GM19467 (cell line): ENCODE measurements at regions not wholly inside any gene's neighbourhood (a gene's known extent, or its start where the extent isn't known, plus 50 kb on each side); places are given as distances from the start of the nearest gene placed in this dataset.
"Not testable (repeated sequence)": the region's sequence is repeated elsewhere in the genome, so short reads cannot be mapped to it uniquely, and the experiment has no call there.

ENCODE experiments used
- ATAC-seq: cut with Tn5 transposase; IDR thresholded peaks from one replicate; pipeline ENCODE4 v1.9.1; 2021; ENCODE audit warnings: mild to moderate bottlenecking, moderate library complexity; ENCODE audit not compliant: unreplicated experiment

GRCh38 chr1:104291156-104291555 lies 541.5 kb downstream of the AMY1C start:
- no peak for ATAC-seq

- ATAC-seq, result no peak
Observed at GRCh38 chr1:104294259-104294658, 544.6 kb downstream of the AMY1C start.

GRCh38 chr1:104295511-104295910 lies 545.8 kb downstream of the AMY1C start:
- no peak for ATAC-seq

DNA sequence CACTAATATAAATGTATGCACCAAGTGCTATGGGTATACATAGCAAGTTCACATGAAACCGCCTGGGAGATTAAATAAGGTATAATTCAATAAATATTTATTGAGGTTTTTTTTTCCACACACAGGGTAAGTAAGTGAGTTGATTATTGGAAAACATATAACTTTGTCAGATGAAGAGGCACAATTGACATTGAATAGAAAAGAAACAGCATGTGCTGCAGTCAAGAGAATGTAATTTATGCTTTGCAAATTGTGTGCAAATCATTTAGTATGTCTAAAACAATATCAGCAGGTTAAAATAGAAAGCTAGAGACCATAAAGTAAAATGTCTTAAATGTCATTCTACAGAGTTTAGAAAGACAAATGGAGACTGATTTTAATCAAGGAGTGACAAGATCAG lies 560.0 kb downstream of the AMY1C start:
- ATAC-seq, result no peak

DNA sequence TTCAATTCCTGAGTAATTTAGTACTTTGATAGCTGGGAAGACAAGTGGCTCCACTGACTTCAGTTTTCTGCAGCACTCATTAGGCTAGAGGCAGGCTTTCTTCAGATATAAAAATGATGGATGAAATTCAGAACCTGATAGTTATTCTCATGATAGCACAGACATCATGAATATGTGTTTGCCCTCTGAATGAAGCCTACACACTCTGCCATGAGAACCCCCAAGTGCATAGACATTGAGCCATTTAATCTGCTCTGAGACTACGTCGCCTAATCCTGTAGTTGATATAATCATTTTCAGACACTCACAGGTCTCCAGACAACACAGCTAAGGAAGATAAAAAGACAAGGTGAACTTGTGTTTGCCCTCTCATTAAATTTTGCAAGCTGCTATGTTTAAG lies 566.1 kb downstream of the AMY1C start:
- no peak for ATAC-seq

DNA sequence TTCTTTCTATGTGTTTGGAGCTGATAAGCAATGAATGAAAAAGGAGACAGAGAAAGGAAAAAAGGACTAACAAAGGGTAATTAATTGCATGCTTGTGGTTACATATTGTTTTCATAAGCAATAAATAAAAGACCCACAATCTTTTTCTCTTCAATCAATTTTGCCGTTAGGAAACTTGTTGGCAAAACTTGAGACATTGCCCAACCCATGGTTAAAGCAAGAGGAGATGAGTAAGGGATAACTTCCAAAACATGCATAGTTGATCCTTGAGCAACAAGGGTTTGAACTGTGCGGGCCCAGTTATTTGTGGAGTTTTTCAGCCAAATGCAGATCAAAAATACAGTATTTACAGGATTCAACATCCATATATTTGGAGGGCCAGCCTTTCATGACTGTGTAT lies 572.4 kb downstream of the AMY1C start:
- ATAC-seq, result no peak

- ATAC-seq, result no peak
Observed at GRCh38 chr1:104329278-104329677, 579.6 kb downstream of the AMY1C start.

- no peak for ATAC-seq
Observed at GRCh38 chr1:104331763-104332162, 582.1 kb downstream of the AMY1C start.

- ATAC-seq, result not testable (repeated sequence)
Observed at GRCh38 chr1:104337927-104338326, 588.2 kb downstream of the AMY1C start.

DNA sequence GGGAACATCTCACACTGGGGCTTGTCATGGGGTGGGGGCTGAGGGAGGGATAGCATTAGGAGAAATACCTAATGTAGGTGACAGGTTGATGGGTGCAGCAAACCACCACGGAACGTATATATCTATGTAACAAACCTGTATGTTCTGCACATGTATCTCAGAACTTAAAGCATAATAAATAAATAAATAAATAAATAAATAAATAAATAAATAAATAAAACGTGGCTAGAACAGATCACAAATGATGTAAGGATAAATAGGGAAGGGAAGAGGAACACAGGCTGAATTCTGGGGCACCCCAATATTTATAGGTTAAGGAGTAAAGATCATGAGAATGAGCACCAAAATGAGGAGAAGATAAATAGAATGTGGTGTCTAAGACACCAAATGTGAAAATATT lies 592.2 kb downstream of the AMY1C start:
- ATAC-seq, result no peak

GRCh38 chr1:104348277-104348676 lies 598.6 kb downstream of the AMY1C start:
- no peak for ATAC-seq

DNA sequence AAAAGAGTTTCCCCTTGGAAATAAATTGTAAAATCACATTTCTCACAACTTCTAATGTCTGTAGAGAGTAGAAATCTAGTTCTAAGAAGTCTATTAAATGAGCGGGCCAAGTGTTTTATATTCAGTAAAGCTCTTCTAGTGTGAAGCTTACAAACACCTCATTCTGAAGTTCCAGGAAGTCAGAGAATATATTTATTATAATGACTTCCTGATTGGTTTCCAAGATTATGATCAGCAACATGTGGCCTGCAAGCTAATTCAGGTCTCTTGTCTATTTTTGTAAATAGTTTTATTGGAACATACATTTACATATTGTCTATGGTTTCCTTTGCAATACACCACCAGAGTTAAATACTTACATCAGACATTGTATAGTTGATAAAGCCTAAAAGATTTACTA lies 603.9 kb downstream of the AMY1C start:
- no peak for ATAC-seq

- no peak for ATAC-seq
Observed at GRCh38 chr1:104358086-104358485, 608.4 kb downstream of the AMY1C start.

DNA sequence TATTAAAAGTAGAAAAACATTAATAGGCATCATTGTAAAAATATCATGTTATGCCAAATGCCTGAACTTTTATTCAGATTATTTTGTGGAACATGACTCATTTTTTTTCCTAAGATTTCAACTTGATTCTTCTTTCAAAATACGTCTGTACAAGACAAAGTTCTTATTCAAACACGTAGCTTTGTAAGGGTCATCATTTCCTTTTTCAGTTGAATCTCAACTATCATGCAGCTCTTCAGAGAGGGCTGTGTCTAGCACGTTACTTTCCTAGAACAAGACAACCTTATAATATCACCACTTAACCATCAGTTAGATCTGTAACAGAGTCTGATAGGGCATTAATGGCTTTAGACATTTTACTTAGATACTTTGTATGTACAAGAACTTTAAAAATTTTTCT lies 608.9 kb downstream of the AMY1C start:
- ATAC-seq, result no peak

- ATAC-seq, result no peak
Observed at GRCh38 chr1:104378414-104378813, 628.7 kb downstream of the AMY1C start.

DNA sequence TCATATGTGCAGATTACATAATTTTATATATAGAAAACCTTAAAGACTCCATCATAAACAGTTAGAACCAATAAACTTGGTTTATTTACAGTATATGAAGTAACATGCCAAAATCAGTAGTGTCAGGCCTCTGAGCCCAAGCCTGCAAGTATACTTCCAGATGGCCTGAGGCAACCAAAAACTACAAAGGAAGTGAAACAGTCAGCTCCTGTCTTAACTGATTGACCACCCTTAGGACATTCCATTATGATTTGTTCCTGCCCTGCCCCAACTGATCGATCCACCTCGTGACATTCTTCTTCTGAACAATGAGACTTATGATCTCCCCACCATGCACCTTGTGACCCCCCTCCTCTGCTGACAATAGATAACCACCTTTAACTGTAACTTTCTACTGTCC lies 630.3 kb downstream of the AMY1C start:
- ATAC-seq, result no peak

DNA sequence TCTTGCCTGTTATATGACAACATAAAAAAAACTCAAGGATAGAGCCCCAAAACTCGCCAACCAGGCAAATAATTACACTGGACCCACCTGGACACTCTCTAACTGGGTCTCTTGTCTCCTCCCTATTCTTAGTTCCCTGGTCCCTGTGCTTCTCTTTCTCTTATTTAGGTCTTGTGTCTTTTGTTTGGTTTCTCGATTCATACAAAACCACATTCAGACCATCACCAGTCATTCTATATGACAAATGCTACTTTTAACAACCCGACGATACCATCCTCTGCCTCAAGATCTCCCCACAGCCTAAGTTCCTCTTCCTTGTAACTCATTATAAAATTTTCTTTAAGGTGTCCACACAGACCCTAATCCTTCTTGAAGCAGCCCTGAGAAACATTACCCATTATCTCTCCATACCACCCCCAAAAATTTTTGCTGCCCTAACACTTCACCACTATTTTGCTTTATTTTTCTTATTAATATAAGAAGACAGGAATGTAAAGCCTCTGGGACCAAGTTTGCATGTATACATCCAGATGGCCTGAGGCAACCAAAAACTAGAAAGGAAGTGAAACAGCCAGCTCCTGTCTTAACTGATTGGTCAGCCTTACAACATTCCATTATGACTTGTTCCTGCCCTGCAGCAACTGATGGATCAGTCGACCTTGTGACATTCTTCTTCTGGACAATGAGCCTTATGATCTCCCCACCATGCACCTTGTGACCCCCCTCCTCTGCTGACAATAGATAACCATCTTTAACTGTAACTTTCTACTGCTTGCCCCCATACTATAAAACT lies 638.2 kb downstream of the AMY1C start:
- no peak for ATAC-seq

- no peak for ATAC-seq
Observed at GRCh38 chr1:104392552-104392951, 642.9 kb downstream of the AMY1C start.

DNA sequence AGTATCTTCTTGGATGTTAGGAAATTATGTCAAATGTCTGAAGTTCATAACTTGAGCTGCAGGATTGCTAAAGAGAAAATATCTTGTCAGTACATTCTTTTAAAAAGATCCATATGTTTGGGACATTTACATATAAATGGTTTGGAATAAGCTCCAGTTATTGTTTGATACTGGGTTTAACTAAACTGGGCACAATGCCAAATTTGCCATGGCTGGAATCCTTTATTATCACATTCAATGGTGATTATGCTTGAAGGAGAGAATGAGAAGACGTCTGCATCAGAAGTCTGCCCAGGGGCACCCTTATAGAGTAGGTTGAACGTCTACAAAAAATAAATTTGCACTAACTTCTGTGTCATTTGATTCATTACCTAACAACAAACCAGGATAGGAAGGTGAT lies 652.5 kb downstream of the AMY1C start:
- no peak for ATAC-seq

GRCh38 chr1:104403883-104404282 lies 654.2 kb downstream of the AMY1C start:
- no peak for ATAC-seq

GRCh38 chr1:104406728-104407127 lies 657.0 kb downstream of the AMY1C start:
- no peak for ATAC-seq

GRCh38 chr1:104408268-104408667 lies 658.6 kb downstream of the AMY1C start:
- ATAC-seq, result no peak

DNA sequence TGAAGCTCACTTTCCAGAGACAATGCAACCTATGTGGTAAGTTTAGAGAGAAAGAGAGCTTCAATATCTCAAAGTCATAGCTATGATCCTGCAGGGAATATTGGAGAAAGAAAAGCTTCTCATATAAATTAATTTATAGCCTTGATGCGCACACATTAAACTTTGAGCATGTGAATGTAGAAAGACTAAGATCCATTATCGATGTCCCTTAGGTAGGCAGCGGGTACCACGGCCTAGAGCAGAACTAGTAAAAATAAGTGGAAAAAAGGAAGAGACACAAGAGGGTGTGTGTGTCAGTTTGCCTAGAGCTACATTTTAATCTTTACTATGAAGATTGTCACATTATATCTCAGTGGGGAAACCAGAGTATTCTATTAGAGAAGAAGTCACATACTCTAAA lies 685.6 kb downstream of the AMY1C start:
- no peak for ATAC-seq
